CD14-positive monocyte (primary cell): ENCODE measurements at regions not wholly inside any gene's neighbourhood (a gene's known extent, or its start where the extent isn't known, plus 50 kb on each side); places are given as distances from the start of the nearest gene placed in this dataset.

ENCODE experiments used
- DNase-seq, 3 donors: peaks; one replicate each; pipeline ENCODE4 v3.0.0-alpha.2; 2011 to 2022
- H2AFZ ChIP-seq: 2 replicates; pipeline ENCODE4 v1.6.0; 2012; ENCODE audit warnings: mild to moderate bottlenecking, low read depth, low read length, inconsistent platforms; ENCODE audit not compliant: insufficient read depth, poor library complexity, severe bottlenecking
- H3K27ac ChIP-seq, 2 donors: 1 replicate in 1 of 2; 2 replicates in 1 of 2; pipeline ENCODE4 v1.5.1; 2012 to 2013; ENCODE audit warnings: low read length in 2 of 2, control low read depth in 1 of 2, inconsistent platforms in 1 of 2, low read depth in 1 of 2, mild to moderate bottlenecking in 1 of 2
- H3K27me3 ChIP-seq, 2 donors: one replicate each; pipeline versions ENCODE4 v1.6.0 to v1.6.1; 2011 to 2013; ENCODE audit warnings: low read length in 2 of 2; ENCODE audit not compliant: control insufficient read depth in 2 of 2, insufficient read depth in 2 of 2
- H3K36me3 ChIP-seq, 2 donors: replicated peaks in 1 of 2; 1 replicate in 1 of 2; 2 replicates in 1 of 2; pipeline versions ENCODE4 v1.5.1 to v1.6.1; 2012 to 2013; ENCODE audit warnings: low read length in 2 of 2, control low read depth in 1 of 2, inconsistent platforms in 1 of 2, mild to moderate bottlenecking in 1 of 2; ENCODE audit not compliant: insufficient read depth in 2 of 2, control insufficient read depth in 1 of 2
- H3K4me1 ChIP-seq, 2 donors: 1 replicate in 1 of 2; 2 replicates in 1 of 2; pipeline versions ENCODE4 v1.5.1 to v1.6.1; 2012 to 2013; ENCODE audit warnings: low read length in 2 of 2, control low read depth in 1 of 2, inconsistent platforms in 1 of 2, mild to moderate bottlenecking in 1 of 2, moderate library complexity in 1 of 2; ENCODE audit not compliant: insufficient read depth in 2 of 2, control insufficient read depth in 1 of 2
- H3K4me2 ChIP-seq: replicated peaks from 2 replicates; pipeline ENCODE3; 2012; ENCODE audit warnings: low read length, moderate library complexity, mild to moderate bottlenecking; ENCODE audit not compliant: poor library complexity, severe bottlenecking; ENCODE audit errors: extremely low read depth
- H3K4me3 ChIP-seq, 3 experiments: fragments of 200-600 bp in 1 of 3; sonication (generic) in 1 of 3; replicated peaks in 1 of 3; 1 replicate in 2 of 3; 2 replicates in 1 of 3; pipeline ENCODE4 v1.5.1; 2011 to 2013; ENCODE audit warnings: low read length in 3 of 3, mild to moderate bottlenecking in 3 of 3, control low read depth in 2 of 3, low read depth in 2 of 3, inconsistent platforms in 1 of 3, moderate library complexity in 1 of 3
- H3K79me2 ChIP-seq: 2 replicates; pipeline ENCODE4 v1.6.0; 2012; ENCODE audit warnings: mild to moderate bottlenecking, control low read depth, inconsistent platforms, low read length, moderate library complexity; ENCODE audit not compliant: insufficient read depth
- H3K9ac ChIP-seq: 2 replicates; pipeline ENCODE4 v1.6.0; 2017; ENCODE audit warnings: low read length, mild to moderate bottlenecking; ENCODE audit not compliant: insufficient read depth, poor library complexity, severe bottlenecking
- H3K9me3 ChIP-seq, 2 donors: replicated peaks in 1 of 2; 1 replicate in 1 of 2; 2 replicates in 1 of 2; pipeline versions ENCODE4 v1.5.1 to v1.6.1; 2012 to 2013; ENCODE audit warnings: low read length in 2 of 2, control low read depth in 1 of 2; ENCODE audit not compliant: control insufficient read depth in 1 of 2, insufficient read depth in 1 of 2
- H4K20me1 ChIP-seq: 2 replicates; pipeline ENCODE4 v1.6.0; 2012; ENCODE audit warnings: mild to moderate bottlenecking, low read length, control low read depth, moderate library complexity; ENCODE audit not compliant: insufficient read depth
- H3K27ac Mint-ChIP-seq, 7 donors: one replicate each; pipeline ENCODE4 v1.8.0; 2020; ENCODE audit warnings: mild to moderate bottlenecking in 7 of 7, mixed read lengths in 7 of 7, moderate library complexity in 6 of 7, inconsistent platforms in 2 of 7
- H3K27me3 Mint-ChIP-seq, 3 donors: one replicate each; pipeline ENCODE4 v1.8.0; 2021 to 2022; ENCODE audit warnings: low read depth in 3 of 3, mild to moderate bottlenecking in 3 of 3, mixed read lengths in 3 of 3, moderate library complexity in 3 of 3, inconsistent platforms in 1 of 3
- H3K36me3 Mint-ChIP-seq, 2 donors: one replicate each; pipeline ENCODE4 v1.8.0; 2020; ENCODE audit warnings: mixed read lengths in 2 of 2, inconsistent platforms in 1 of 2, mild to moderate bottlenecking in 1 of 2
- H3K4me1 Mint-ChIP-seq: one replicate; pipeline ENCODE4 v1.8.0; 2020; ENCODE audit warnings: mild to moderate bottlenecking, mixed read lengths
- H3K4me3 Mint-ChIP-seq, 2 donors: one replicate each; pipeline ENCODE4 v1.8.0; 2020; ENCODE audit warnings: mild to moderate bottlenecking in 2 of 2, mixed read lengths in 2 of 2, moderate library complexity in 1 of 2
- H3K9me3 Mint-ChIP-seq, 7 donors: one replicate each; pipeline ENCODE4 v1.8.0; 2020 to 2022; ENCODE audit warnings: mixed read lengths in 7 of 7, mild to moderate bottlenecking in 6 of 7, moderate library complexity in 6 of 7, inconsistent platforms in 2 of 7
- WGBS: methylation state at CpG from one replicate; pipeline ENCODE4 v1.1.5; 2013; ENCODE audit warnings: missing lambda C conversion rate; ENCODE audit not compliant: insufficient coverage; 5-methylcytosine and 5-hydroxymethylcytosine counted together
- intact Hi-C, 2 donors: fragments of 100-400 bp; cut with micrococcal nuclease; formaldehyde crosslinking; loops; one replicate each; pipeline versions ENCODE4 v1.15.0 to v1.15.1; 2023
- TF ChIP-seq, protein P1 (sequence below): fragments of 200-600 bp; IDR thresholded peaks from one replicate; pipeline ENCODE4 v1.8.0; 2022; ENCODE audit warnings: antibody characterized with exemption, mild to moderate bottlenecking

- Histone ChIP-seq H3K27me3 (no peaks in the 10 kb centered on the region), H3K79me2 (no peaks in the 10 kb centered on the region), H2AFZ (no peak overlapping the region), H3K4me1 (no peaks in the 10 kb centered on the region), H3K4me3 (no peak overlapping the region), H3K9ac (no peak overlapping the region), H3K4me2 (no peak overlapping the region), H4K20me1 (no peaks in the 10 kb centered on the region), H3K36me3 (no peaks in the 10 kb centered on the region), H3K27ac (no peak overlapping the region), H3K9me3 (no peaks in the 10 kb centered on the region)
- intact Hi-C loops, result no loop called here
- Mint-ChIP-seq H3K9me3 (peaks cover 0 to 9% (median 3%) of the 10 kb centered on the region in 7 donors), H3K27ac (no peak overlapping the region), H3K4me1 (no peaks in the 10 kb centered on the region), H3K36me3 (no peaks in the 10 kb centered on the region), H3K27me3 (peaks cover 0 to 2% (median under 1%) of the 10 kb centered on the region in 3 donors), H3K4me3 (no peak overlapping the region)
- DNase-seq, result no peak
- 100% methylated on average over 2 of the region's 5 CpGs for WGBS
- TF ChIP-seq, protein P1, sequence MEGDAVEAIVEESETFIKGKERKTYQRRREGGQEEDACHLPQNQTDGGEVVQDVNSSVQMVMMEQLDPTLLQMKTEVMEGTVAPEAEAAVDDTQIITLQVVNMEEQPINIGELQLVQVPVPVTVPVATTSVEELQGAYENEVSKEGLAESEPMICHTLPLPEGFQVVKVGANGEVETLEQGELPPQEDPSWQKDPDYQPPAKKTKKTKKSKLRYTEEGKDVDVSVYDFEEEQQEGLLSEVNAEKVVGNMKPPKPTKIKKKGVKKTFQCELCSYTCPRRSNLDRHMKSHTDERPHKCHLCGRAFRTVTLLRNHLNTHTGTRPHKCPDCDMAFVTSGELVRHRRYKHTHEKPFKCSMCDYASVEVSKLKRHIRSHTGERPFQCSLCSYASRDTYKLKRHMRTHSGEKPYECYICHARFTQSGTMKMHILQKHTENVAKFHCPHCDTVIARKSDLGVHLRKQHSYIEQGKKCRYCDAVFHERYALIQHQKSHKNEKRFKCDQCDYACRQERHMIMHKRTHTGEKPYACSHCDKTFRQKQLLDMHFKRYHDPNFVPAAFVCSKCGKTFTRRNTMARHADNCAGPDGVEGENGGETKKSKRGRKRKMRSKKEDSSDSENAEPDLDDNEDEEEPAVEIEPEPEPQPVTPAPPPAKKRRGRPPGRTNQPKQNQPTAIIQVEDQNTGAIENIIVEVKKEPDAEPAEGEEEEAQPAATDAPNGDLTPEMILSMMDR, result no peak
These were observed 203.5 kb upstream of the G2E3 start for GRCh38 chr14:30355431-30355913.

- Mint-ChIP-seq H3K9me3 (peaks cover 0 to 9% (median 6%) of the 10 kb centered on the region in 7 donors), H3K27me3 (peaks cover 0 to 2% (median 2%) of the 10 kb centered on the region in 3 donors), H3K27ac (no peak overlapping the region), H3K4me1 (no peaks in the 10 kb centered on the region), H3K4me3 (no peak overlapping the region), H3K36me3 (no peaks in the 10 kb centered on the region)
- Histone ChIP-seq H3K27me3 (no peaks in the 10 kb centered on the region), H3K4me3 (no peak overlapping the region), H3K27ac (no peak overlapping the region), H3K4me1 (no peaks in the 10 kb centered on the region), H3K79me2 (no peaks in the 10 kb centered on the region), H2AFZ (no peak overlapping the region), H3K9me3 (no peaks in the 10 kb centered on the region), H3K4me2 (no peak overlapping the region), H3K36me3 (no peaks in the 10 kb centered on the region), H4K20me1 (no peaks in the 10 kb centered on the region), H3K9ac (no peak overlapping the region)
- 100% methylated on average over 1 of the region's 7 CpGs for WGBS
- TF ChIP-seq, protein P1, result no peak
- intact Hi-C loops, result no loop called here
- no peak for DNase-seq
These were observed 202.3 kb upstream of the G2E3 start for GRCh38 chr14:30356438-30357202.
